GM18951 (cell line): ENCODE measurements at regions not wholly inside any gene's neighbourhood (a gene's known extent, or its start where the extent isn't known, plus 50 kb on each side); places are given as distances from the start of the nearest gene placed in this dataset.
"Not testable (repeated sequence)": the region's sequence is repeated elsewhere in the genome, so short reads cannot be mapped to it uniquely, and the experiment has no call there.

Experiments used
- POLR2A ChIP-seq: IDR thresholded peaks from 4 replicates; pipeline ENCODE4 v1.6.1; 2011; ENCODE audit warnings: mild to moderate bottlenecking; ENCODE audit not compliant: insufficient read length, insufficient read depth; ENCODE audit errors: extremely low read depth
- in situ Hi-C: fragments of 300-500 bp; cut with MboI; formaldehyde crosslinking; loops from one replicate; pipeline ENCODE4 v1.12.0; 2022; ENCODE audit warnings: low sequenced_read_pairs, mixed read lengths, inconsistent platforms; ENCODE audit not compliant: unreplicated experiment

DNA sequence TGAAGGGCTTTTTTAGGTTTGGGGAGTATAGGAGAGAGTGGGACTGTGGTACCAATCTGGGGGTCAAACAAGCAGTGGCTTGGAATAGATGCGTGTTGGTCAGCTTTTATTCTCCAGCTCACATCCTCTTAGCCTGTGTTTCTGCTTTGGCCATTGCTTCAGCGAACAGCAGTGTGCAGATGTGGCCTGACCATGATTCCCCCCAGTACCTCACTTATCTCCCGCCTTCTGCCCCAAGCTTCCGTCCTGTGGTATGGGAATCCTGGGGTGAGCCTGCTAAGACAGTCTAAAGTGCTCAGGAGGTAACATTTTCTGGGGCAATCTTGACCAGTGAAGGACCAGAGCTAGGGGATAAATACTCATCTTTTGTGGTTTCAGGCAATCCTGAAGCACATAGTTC lies 84.9 kb upstream of the TNP1 start:
- in situ Hi-C loops: no loop called here
- no peak for TF ChIP-seq POLR2A

DNA sequence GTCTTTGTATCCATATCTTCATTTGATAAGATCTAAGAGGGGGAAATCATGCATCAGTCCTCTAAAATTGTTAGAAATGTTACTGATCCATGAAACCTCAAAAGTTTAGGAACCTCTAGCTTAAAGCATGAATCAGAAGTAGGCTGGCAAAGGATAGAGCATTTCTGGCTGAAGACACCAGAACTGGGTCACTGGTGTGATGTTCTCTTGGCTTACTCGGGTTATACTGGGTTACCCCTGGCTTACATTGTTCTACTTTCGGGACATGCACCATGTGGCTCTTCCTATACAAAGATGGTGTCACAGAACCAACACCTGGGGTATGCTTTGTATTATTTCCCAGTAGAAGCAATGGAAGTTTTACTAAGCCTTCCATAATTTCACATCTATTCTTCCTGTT lies 83.2 kb upstream of the TNP1 start:
- in situ Hi-C loops: no loop called here
- no peak for TF ChIP-seq POLR2A

DNA sequence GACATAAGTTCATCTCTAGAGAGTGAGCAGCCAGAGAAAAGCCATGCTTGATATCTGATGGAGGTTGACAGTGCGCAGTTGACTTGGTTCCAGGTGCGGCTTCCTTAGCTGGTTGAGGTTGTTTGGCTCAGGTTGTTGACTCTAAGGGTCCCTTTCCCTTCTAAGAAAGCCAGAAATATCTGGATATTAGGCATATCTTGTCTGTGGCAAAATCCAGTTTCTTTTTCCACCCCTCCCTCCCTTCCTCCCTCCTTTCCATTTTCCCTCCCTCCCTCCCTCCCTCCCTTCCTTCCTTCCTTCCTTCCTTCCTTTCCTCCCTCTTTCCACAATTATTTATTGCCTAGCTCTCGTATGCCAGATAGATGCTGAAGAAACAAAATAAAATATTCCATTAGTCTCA lies 82.6 kb upstream of the TNP1 start:
- in situ Hi-C loops: no loop called here

DNA sequence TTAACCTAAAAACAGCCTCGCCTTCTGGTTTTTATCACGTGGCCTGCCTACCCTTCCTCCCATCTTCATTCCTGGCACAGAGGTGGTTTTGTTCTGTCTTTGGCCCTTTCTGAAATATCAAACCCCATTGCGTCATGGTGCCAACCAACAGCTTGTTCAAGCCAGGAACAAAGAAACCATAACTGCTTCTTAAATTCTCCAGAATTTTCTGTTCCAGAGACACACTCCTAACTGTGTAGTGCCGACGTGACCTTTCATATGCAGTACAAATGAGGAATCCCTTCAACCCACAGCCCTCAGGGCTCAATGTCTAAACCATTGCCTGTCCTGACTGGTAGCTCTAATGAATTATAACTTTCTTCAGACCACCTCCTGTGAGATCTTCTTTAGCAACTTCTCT lies 82.2 kb upstream of the TNP1 start:
- TF ChIP-seq POLR2A: no peak
- in situ Hi-C loops: no loop called here

More for the DNA sequence above, 82.6 kb upstream of the TNP1 start:
- no peak for TF ChIP-seq POLR2A

GRCh38 chr2:216936954-216937357 lies 77.1 kb upstream of the TNP1 start:
- TF ChIP-seq POLR2A: no peak
- in situ Hi-C loops: no loop called here

DNA sequence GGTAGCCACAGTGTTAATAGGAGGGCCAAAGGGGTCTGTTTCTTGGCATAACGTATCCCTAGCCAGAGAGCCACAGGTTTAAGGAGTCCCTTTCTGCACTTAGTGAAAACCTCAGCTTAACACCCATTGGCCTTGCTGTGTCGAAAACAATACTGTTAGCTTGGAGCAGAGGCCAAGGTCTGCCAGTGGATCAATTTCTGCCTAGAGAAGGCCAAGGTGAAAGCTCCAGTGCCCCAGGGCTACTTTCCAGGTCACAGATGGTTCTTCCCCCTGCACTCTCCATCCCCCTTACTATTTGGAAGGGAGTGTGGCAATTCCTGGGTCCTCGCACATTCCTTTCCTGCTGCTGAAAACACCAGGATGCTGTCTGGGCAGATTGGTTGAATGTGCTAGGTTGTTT lies 74.8 kb upstream of the TNP1 start:
- TF ChIP-seq POLR2A: no peak

GRCh38 chr2:216934151-216934550 lies 74.3 kb upstream of the TNP1 start:
- TF ChIP-seq POLR2A: no peak
- in situ Hi-C loops: no loop called here

More for the DNA sequence above, 74.8 kb upstream of the TNP1 start:
- in situ Hi-C loops: no loop called here

DNA sequence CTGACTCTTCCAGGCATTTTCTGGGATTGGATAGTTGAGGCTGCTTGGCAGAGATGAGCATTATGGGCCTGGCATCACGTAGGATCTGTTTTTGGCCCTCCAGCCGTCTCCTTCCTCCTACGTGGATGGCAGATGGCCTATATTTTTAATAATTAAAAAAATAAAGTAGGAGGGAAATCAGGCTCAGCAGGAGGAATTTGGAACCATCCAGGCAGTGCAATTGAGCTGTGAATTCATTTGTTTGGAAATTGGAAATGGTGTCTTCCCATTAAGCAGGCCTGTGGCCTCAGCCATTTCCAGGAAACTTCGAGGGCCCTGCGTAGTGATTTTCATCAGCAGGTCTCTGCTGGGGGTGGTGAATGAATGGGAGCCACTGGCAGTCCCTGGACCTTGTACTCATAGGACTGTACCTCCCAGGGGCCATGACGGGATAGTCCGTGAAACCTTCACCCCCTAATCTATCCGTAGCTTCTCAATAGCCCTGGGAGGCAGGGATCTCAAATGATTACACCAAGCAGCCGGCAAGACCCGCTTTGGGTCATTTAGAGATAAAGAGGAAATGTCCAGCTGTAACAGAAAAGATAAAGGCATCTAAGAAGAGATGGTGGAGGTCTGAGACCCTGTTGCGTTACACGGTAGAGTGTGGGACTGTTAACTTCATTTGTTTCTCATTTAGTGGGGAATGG lies 73.1 kb upstream of the TNP1 start:
- in situ Hi-C loops: no loop called here
- TF ChIP-seq POLR2A: no peak

GRCh38 chr2:216932113-216932862 lies 72.4 kb upstream of the TNP1 start:
- in situ Hi-C loops: no loop called here
- no peak for TF ChIP-seq POLR2A

- TF ChIP-seq POLR2A: no peak
- in situ Hi-C loops: no loop called here
Measured at GRCh38 chr2:216930716-216931115, 70.9 kb upstream of the TNP1 start.

DNA sequence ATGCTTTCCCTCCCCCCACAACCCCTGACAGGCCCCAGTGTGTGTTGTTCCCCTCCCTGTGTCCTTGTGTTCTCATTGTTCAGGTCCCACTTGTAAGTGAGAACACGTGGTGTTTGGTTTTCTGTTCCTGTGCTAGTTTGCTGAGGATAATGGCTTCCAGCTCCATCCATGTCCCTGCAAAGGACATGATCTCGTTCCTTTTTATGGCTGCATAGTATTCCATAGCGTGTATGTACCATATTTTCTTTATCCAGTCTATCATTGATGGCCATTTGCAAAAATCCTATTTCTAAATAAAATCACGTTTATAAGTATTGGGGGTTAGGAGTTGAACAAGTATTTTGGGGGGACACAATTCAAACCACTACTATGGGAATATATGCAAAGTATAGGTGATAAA lies 69.5 kb upstream of the TNP1 start:
- in situ Hi-C loops: not testable (repeated sequence)

DNA sequence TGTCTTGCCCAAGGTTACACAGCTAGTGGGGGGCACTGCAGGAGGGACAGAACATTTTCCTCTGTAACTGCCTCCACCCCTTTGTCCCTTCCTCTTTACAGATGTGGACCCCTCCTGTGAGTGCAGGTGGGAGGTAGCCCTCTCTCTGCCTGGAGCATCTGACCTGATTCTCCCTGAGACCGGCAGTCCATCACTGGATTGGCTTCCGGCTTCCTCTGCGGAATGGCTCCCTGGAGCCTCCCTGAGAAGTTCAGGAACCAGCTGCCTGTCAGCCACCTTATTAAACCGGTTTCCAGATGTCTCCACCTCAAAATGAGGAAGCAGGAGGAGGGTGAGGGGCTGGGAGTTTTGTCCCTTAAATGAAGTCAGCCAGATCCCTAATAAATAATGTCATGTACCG lies 67.3 kb upstream of the TNP1 start:
- in situ Hi-C loops: no loop called here

GRCh38 chr2:216925636-216926366 lies 65.9 kb upstream of the TNP1 start:
- in situ Hi-C loops: no loop called here

More for the DNA sequence above, 67.3 kb upstream of the TNP1 start:
- TF ChIP-seq POLR2A: no peak

DNA sequence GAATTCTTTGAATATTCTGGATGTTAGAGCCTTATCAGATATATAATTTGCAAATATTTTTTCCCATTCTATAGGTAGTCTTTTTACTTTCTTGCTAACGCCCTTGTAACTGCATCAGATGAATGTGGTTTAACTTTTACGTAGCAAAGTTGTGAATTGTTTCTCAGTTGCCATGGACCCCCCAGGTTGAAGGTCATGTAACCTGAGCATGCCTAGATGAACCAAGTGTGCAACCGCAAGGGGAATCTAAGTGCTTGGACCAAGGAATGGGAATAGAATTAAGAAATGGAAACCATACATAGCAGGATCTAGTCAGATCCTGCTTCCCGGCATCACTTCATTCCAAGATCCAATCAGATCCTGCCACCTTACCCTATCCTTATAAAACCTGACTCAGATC lies 65.1 kb upstream of the TNP1 start:
- in situ Hi-C loops: no loop called here
- no peak for TF ChIP-seq POLR2A

More at GRCh38 chr2:216925636-216926366, 65.9 kb upstream of the TNP1 start:
- TF ChIP-seq POLR2A: no peak
